IPS DF 6.9 (cell line): ENCODE measurements at regions not wholly inside any gene's neighbourhood (a gene's known extent, or its start where the extent isn't known, plus 50 kb on each side); places are given as distances from the start of the nearest gene placed in this dataset.

Experiments
- DNase-seq: peaks from one replicate; pipeline ENCODE4 v3.0.0-alpha.2; 2013; ENCODE audit warnings: low read depth, low spot score
- H3K27ac ChIP-seq: one replicate; pipeline ENCODE4 v1.5.1; 2013; ENCODE audit warnings: low read length, control low read depth
- H3K27me3 ChIP-seq: 2 replicates; pipeline ENCODE4 v1.6.1; 2013; ENCODE audit warnings: mild to moderate bottlenecking, low read length; ENCODE audit not compliant: control insufficient read depth, insufficient read depth
- H3K36me3 ChIP-seq: 2 replicates; pipeline ENCODE4 v1.6.1; 2013; ENCODE audit warnings: low read length; ENCODE audit not compliant: control insufficient read depth, insufficient read depth
- H3K4me1 ChIP-seq: 2 replicates; pipeline ENCODE4 v1.6.1; 2013; ENCODE audit warnings: low read length; ENCODE audit not compliant: control insufficient read depth, insufficient read depth
- H3K4me3 ChIP-seq: 2 replicates; pipeline ENCODE4 v1.5.1; 2013; ENCODE audit warnings: mild to moderate bottlenecking, low read length
- H3K9me3 ChIP-seq: 2 replicates; pipeline ENCODE4 v1.6.1; 2013; ENCODE audit warnings: low read length, inconsistent platforms; ENCODE audit not compliant: control insufficient read depth, insufficient read depth
- WGBS: extraction: QIAGEN DNeasy Blood & Tissue Kit; methylation state at CpG from one replicate; pipeline ENCODE4 v1.1.7; 2013; ENCODE audit warnings: mixed read lengths, missing lambda C conversion rate; ENCODE audit not compliant: insufficient read length, insufficient coverage; 5-methylcytosine and 5-hydroxymethylcytosine counted together

GRCh38 chr13:31512331-31512730 lies 227.0 kb upstream of the RXFP2 start:
- H3K9me3 ChIP-seq, result no peaks in the 10 kb centered on the region
- WGBS, result no CpG with 5 or more reads among the region's 3 CpGs
- no peak overlapping the region for H3K4me3 ChIP-seq
- no peaks in the 10 kb centered on the region for H3K27me3 ChIP-seq
- no peak overlapping the region for H3K27ac ChIP-seq
- H3K36me3 ChIP-seq, result no peaks in the 10 kb centered on the region
- DNase-seq, result no peak
- H3K4me1 ChIP-seq, result no peaks in the 10 kb centered on the region

- 100% methylated on average over 1 of the region's 1 CpG for WGBS
- Histone ChIP-seq H3K9me3 (no peaks in the 10 kb centered on the region), H3K4me3 (no peak overlapping the region), H3K27ac (no peak overlapping the region), H3K27me3 (no peaks in the 10 kb centered on the region), H3K36me3 (no peaks in the 10 kb centered on the region), H3K4me1 (no peaks in the 10 kb centered on the region)
- no peak for DNase-seq
These were observed 224.4 kb upstream of the RXFP2 start for GRCh38 chr13:31514932-31515331.

- Histone ChIP-seq H3K4me3 (no peak overlapping the region), H3K4me1 (no peaks in the 10 kb centered on the region), H3K36me3 (no peaks in the 10 kb centered on the region), H3K27me3 (no peaks in the 10 kb centered on the region), H3K27ac (no peak overlapping the region), H3K9me3 (no peaks in the 10 kb centered on the region)
- DNase-seq, result no peak
- no CpG with 5 or more reads among the region's 1 CpG for WGBS
These were observed 223.9 kb upstream of the RXFP2 start for GRCh38 chr13:31515427-31515826.

GRCh38 chr13:31517599-31517998 lies 221.7 kb upstream of the RXFP2 start:
- H3K36me3 ChIP-seq, result no peaks in the 10 kb centered on the region
- H3K27me3 ChIP-seq, result no peaks in the 10 kb centered on the region
- WGBS, result no CpG with 5 or more reads among the region's 3 CpGs
- no peak for DNase-seq
- H3K9me3 ChIP-seq, result no peaks in the 10 kb centered on the region
- H3K4me3 ChIP-seq, result no peak overlapping the region
- H3K4me1 ChIP-seq, result no peaks in the 10 kb centered on the region
- H3K27ac ChIP-seq, result no peak overlapping the region

- no peak for DNase-seq
- no peak overlapping the region for H3K27ac ChIP-seq
- H3K9me3 ChIP-seq, result no peaks in the 10 kb centered on the region
- no peaks in the 10 kb centered on the region for H3K36me3 ChIP-seq
- no CpG with 5 or more reads among the region's 4 CpGs for WGBS
- no peaks in the 10 kb centered on the region for H3K4me1 ChIP-seq
- H3K27me3 ChIP-seq, result no peaks in the 10 kb centered on the region
- H3K4me3 ChIP-seq, result no peak overlapping the region
These were observed 220.7 kb upstream of the RXFP2 start for GRCh38 chr13:31518645-31519044.

- H3K4me3 ChIP-seq, result no peak overlapping the region
These were observed 217.9 kb upstream of the RXFP2 start for GRCh38 chr13:31521435-31521834.

GRCh38 chr13:31522396-31522795 lies 216.9 kb upstream of the RXFP2 start:
- DNase-seq, result no peak
- Histone ChIP-seq H3K4me1 (no peaks in the 10 kb centered on the region), H3K4me3 (no peak overlapping the region), H3K36me3 (no peaks in the 10 kb centered on the region), H3K27ac (no peak overlapping the region), H3K9me3 (no peaks in the 10 kb centered on the region), H3K27me3 (no peaks in the 10 kb centered on the region; the same call in 1 of the 2 replicates)
- no CpG with 5 or more reads among the region's 1 CpG for WGBS

More at GRCh38 chr13:31521435-31521834, 217.9 kb upstream of the RXFP2 start:
- Histone ChIP-seq H3K9me3 (no peaks in the 10 kb centered on the region), H3K4me1 (no peaks in the 10 kb centered on the region), H3K27me3 (no peaks in the 10 kb centered on the region; the same call in 1 of the 2 replicates), H3K36me3 (no peaks in the 10 kb centered on the region), H3K27ac (no peak overlapping the region)
- no peak for DNase-seq

- no CpG with 5 or more reads among the region's 3 CpGs for WGBS
These were observed 211.2 kb upstream of the RXFP2 start for GRCh38 chr13:31528176-31528575.

GRCh38 chr13:31528758-31529157 lies 210.6 kb upstream of the RXFP2 start:
- WGBS, result no CpG with 5 or more reads among the region's 1 CpG
- H3K36me3 ChIP-seq, result no peaks in the 10 kb centered on the region
- DNase-seq, result no peak
- no peak overlapping the region for H3K4me3 ChIP-seq
- H3K4me1 ChIP-seq, result no peaks in the 10 kb centered on the region
- no peaks in the 10 kb centered on the region for H3K9me3 ChIP-seq
- no peak overlapping the region for H3K27ac ChIP-seq
- no peaks in the 10 kb centered on the region; the same call in 1 of the 2 replicates for H3K27me3 ChIP-seq

More at GRCh38 chr13:31528176-31528575, 211.2 kb upstream of the RXFP2 start:
- no peak overlapping the region for H3K4me3 ChIP-seq
- no peaks in the 10 kb centered on the region; the same call in 1 of the 2 replicates for H3K27me3 ChIP-seq
- DNase-seq, result no peak
- H3K9me3 ChIP-seq, result no peaks in the 10 kb centered on the region
- H3K36me3 ChIP-seq, result no peaks in the 10 kb centered on the region
- H3K4me1 ChIP-seq, result no peaks in the 10 kb centered on the region
- H3K27ac ChIP-seq, result no peak overlapping the region

GRCh38 chr13:31530922-31531321 lies 208.4 kb upstream of the RXFP2 start:
- DNase-seq, result no peak

GRCh38 chr13:31537052-31537451 lies 202.3 kb upstream of the RXFP2 start:
- no peaks in the 10 kb centered on the region for H3K9me3 ChIP-seq
- no peak overlapping the region for H3K4me3 ChIP-seq
- WGBS, result no CpG with 5 or more reads among the region's 1 CpG
- no peak for DNase-seq
- no peaks in the 10 kb centered on the region for H3K36me3 ChIP-seq
- H3K27ac ChIP-seq, result no peak overlapping the region
- H3K27me3 ChIP-seq, result no peaks in the 10 kb centered on the region
- H3K4me1 ChIP-seq, result no peaks in the 10 kb centered on the region

More at GRCh38 chr13:31530922-31531321, 208.4 kb upstream of the RXFP2 start:
- no CpG with 5 or more reads among the region's 4 CpGs for WGBS
- Histone ChIP-seq H3K27me3 (no peaks in the 10 kb centered on the region), H3K36me3 (no peaks in the 10 kb centered on the region), H3K27ac (no peak overlapping the region), H3K9me3 (no peaks in the 10 kb centered on the region), H3K4me3 (no peak overlapping the region), H3K4me1 (no peaks in the 10 kb centered on the region)
